Liver (tissue), 8 donors: ENCODE measurements at regions not wholly inside any gene's neighbourhood (a gene's known extent, or its start where the extent isn't known, plus 50 kb on each side); places are given as distances from the start of the nearest gene placed in this dataset.

Experiments used
- DNase-seq: peaks from one replicate; pipeline ENCODE4 v3.0.0-alpha.2; 2017; ENCODE audit warnings: low spot score
- H3K27ac ChIP-seq, 2 donors: one replicate each; pipeline ENCODE4 v1.7.0; 2013; ENCODE audit warnings: inconsistent platforms in 2 of 2, low read length in 2 of 2, control low read depth in 1 of 2, low read depth in 1 of 2, mild to moderate bottlenecking in 1 of 2
- H3K27me3 ChIP-seq, 4 donors: one replicate each; pipeline versions ENCODE4 v1.6.1 to v1.7.0; 2013; ENCODE audit warnings: low read length in 3 of 4, inconsistent platforms in 1 of 4, mild to moderate bottlenecking in 1 of 4, moderate library complexity in 1 of 4; ENCODE audit not compliant: control insufficient read depth in 4 of 4, insufficient read depth in 4 of 4
- H3K36me3 ChIP-seq, 4 donors: one replicate each; pipeline versions ENCODE4 v1.6.1 to v1.7.0; 2013; ENCODE audit warnings: low read length in 3 of 4, mild to moderate bottlenecking in 3 of 4, low read depth in 1 of 4, moderate library complexity in 1 of 4; ENCODE audit not compliant: control insufficient read depth in 4 of 4, insufficient read depth in 3 of 4
- H3K4me1 ChIP-seq, 4 donors: one replicate each; pipeline versions ENCODE4 v1.6.1 to v1.7.0; 2013; ENCODE audit warnings: low read length in 3 of 4, mild to moderate bottlenecking in 3 of 4, moderate library complexity in 1 of 4; ENCODE audit not compliant: control insufficient read depth in 4 of 4, insufficient read depth in 4 of 4
- H3K4me3 ChIP-seq, 3 donors: one replicate each; pipeline versions ENCODE4 v1.6.1 to v1.7.0; 2013; ENCODE audit warnings: low read length in 3 of 3, control low read depth in 1 of 3, low read depth in 1 of 3, mild to moderate bottlenecking in 1 of 3
- H3K9ac ChIP-seq, 2 donors: one replicate each; pipeline ENCODE4 v1.7.0; 2013; ENCODE audit warnings: low read length in 2 of 2, mild to moderate bottlenecking in 2 of 2, moderate library complexity in 2 of 2, control low read depth in 1 of 2, low read depth in 1 of 2
- H3K9me3 ChIP-seq, 4 donors: one replicate each; pipeline versions ENCODE4 v1.6.1 to v1.7.0; 2013; ENCODE audit warnings: low read length in 3 of 4; ENCODE audit not compliant: control insufficient read depth in 4 of 4
- ATF3 ChIP-seq: IDR thresholded peaks from 2 replicates; pipeline ENCODE4 v1.6.1; 2016; ENCODE audit warnings: antibody characterized with exemption
- EGR1 ChIP-seq, 2 donors: IDR thresholded peaks; 2 replicates each; pipeline ENCODE4 v1.6.1; 2016 to 2018; ENCODE audit warnings: antibody characterized with exemption in 2 of 2, low read depth in 2 of 2
- FOXA1 ChIP-seq: IDR thresholded peaks from 2 replicates; pipeline ENCODE4 v1.6.1; 2016; ENCODE audit warnings: antibody characterized with exemption
- GABPA ChIP-seq, 2 donors: IDR thresholded peaks in 1 of 2; conservative IDR thresholded peaks in 1 of 2; 2 replicates each; pipeline ENCODE4 v1.6.1; 2016; ENCODE audit warnings: antibody characterized with exemption in 2 of 2, mild to moderate bottlenecking in 1 of 2, moderate library complexity in 1 of 2
- HNF4A ChIP-seq, 2 donors: conservative IDR thresholded peaks; 2 replicates each; pipeline ENCODE4 v1.6.1; 2016; ENCODE audit warnings: antibody characterized with exemption in 2 of 2, mild to moderate bottlenecking in 2 of 2
- HNF4G ChIP-seq: IDR thresholded peaks from 2 replicates; pipeline ENCODE4 v1.6.1; 2016; ENCODE audit warnings: antibody characterized with exemption
- JUND ChIP-seq, 2 donors: IDR thresholded peaks; 2 replicates each; pipeline ENCODE4 v1.6.1; 2016; ENCODE audit warnings: antibody characterized with exemption in 2 of 2
- NR2F2 ChIP-seq: IDR thresholded peaks from 2 replicates; pipeline ENCODE4 v1.6.1; 2016; ENCODE audit warnings: antibody characterized with exemption
- RXRA ChIP-seq, 2 donors: IDR thresholded peaks; 2 replicates each; pipeline ENCODE4 v1.6.1; 2017 to 2018; ENCODE audit warnings: antibody characterized with exemption in 2 of 2, mild to moderate bottlenecking in 1 of 2
- SP1 ChIP-seq: IDR thresholded peaks from 2 replicates; pipeline ENCODE4 v1.6.1; 2018; ENCODE audit warnings: antibody characterized with exemption, mild to moderate bottlenecking
- TAF1 ChIP-seq: conservative IDR thresholded peaks from 2 replicates; pipeline ENCODE4 v1.6.1; 2016; ENCODE audit warnings: antibody characterized with exemption, mild to moderate bottlenecking
- YY1 ChIP-seq: IDR thresholded peaks from 2 replicates; pipeline ENCODE4 v1.6.1; 2016; ENCODE audit warnings: antibody characterized with exemption, mild to moderate bottlenecking
- ZBTB33 ChIP-seq: IDR thresholded peaks from 2 replicates; pipeline ENCODE4 v1.6.1; 2016; ENCODE audit warnings: antibody characterized with exemption
- WGBS: extraction: QIAGEN DNeasy Blood & Tissue Kit; methylation state at CpG from one replicate; pipeline ENCODE4 v1.1.7; 2013; 5-methylcytosine and 5-hydroxymethylcytosine counted together
- TF ChIP-seq, protein P1 (sequence below): fragments of 150-350 bp; IDR thresholded peaks from 2 replicates; pipeline ENCODE4 v1.5.1; 2017; ENCODE audit warnings: improper control_type of control experiment, low read depth, low read length; ENCODE audit not compliant: missing input control
- donor health status: healthy.
- donor health status: healthy.
- donor health status: healthy.
- donor health status: healthy.
- donor health status: healthy.

GRCh38 chr5:92337772-92338234 lies 954.7 kb upstream of the ARRDC3 start:
- DNase-seq, result no peak
- H3K27me3 ChIP-seq, result no peaks in the 10 kb centered on the region
- no peaks in the 10 kb centered on the region for H3K36me3 ChIP-seq
- H3K4me1 ChIP-seq, result no peaks in the 10 kb centered on the region
- WGBS, result 68% methylated on average over 2 of the region's 2 CpGs
- H3K4me3 ChIP-seq, result no peak overlapping the region
- no peak overlapping the region for H3K27ac ChIP-seq
- H3K9ac ChIP-seq, result no peak overlapping the region
- H3K9me3 ChIP-seq, result no peaks in the 10 kb centered on the region
- TF ChIP-seq TAF1 (no peak), SP1 (no peak), HNF4A (conservative IDR thresholded peaks at IDR 0.05) (no peak), EGR1 (IDR thresholded peaks at IDR 0.05; ENCODE audit: low read depth in 2 of 2) (no peak), HNF4G (no peak)

- no peaks in the 10 kb centered on the region for H3K9me3 ChIP-seq
- H3K4me3 ChIP-seq, result no peak overlapping the region
- DNase-seq, result no peak
- no peak overlapping the region for H3K27ac ChIP-seq
- TF ChIP-seq ATF3 (no peak), NR2F2 (no peak), JUND (IDR thresholded peaks at IDR 0.05) (no peak), FOXA1 (no peak), YY1 (no peak), HNF4A (conservative IDR thresholded peaks at IDR 0.05) (no peak), RXRA (IDR thresholded peaks at IDR 0.05) (no peak), EGR1 (IDR thresholded peaks at IDR 0.05; ENCODE audit: low read depth in 2 of 2) (no peak), GABPA (IDR thresholded peaks at IDR 0.05 in 1 of 2, conservative IDR thresholded peaks at IDR 0.05 in 1 of 2) (no peak), ZBTB33 (no peak), HNF4G (no peak)
- TF ChIP-seq, protein P1, sequence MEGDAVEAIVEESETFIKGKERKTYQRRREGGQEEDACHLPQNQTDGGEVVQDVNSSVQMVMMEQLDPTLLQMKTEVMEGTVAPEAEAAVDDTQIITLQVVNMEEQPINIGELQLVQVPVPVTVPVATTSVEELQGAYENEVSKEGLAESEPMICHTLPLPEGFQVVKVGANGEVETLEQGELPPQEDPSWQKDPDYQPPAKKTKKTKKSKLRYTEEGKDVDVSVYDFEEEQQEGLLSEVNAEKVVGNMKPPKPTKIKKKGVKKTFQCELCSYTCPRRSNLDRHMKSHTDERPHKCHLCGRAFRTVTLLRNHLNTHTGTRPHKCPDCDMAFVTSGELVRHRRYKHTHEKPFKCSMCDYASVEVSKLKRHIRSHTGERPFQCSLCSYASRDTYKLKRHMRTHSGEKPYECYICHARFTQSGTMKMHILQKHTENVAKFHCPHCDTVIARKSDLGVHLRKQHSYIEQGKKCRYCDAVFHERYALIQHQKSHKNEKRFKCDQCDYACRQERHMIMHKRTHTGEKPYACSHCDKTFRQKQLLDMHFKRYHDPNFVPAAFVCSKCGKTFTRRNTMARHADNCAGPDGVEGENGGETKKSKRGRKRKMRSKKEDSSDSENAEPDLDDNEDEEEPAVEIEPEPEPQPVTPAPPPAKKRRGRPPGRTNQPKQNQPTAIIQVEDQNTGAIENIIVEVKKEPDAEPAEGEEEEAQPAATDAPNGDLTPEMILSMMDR, result no peak
- H3K27me3 ChIP-seq, result no peaks in the 10 kb centered on the region
- H3K4me1 ChIP-seq, result no peaks in the 10 kb centered on the region
- WGBS, result 67% methylated on average over 2 of the region's 2 CpGs
- H3K36me3 ChIP-seq, result no peaks in the 10 kb centered on the region
- no peak overlapping the region for H3K9ac ChIP-seq
Measured at GRCh38 chr5:92332039-92332438, 948.9 kb upstream of the ARRDC3 start.

GRCh38 chr5:92330365-92330764 lies 947.2 kb upstream of the ARRDC3 start:
- no peak for TF ChIP-seq GABPA (IDR thresholded peaks at IDR 0.05 in 1 of 2, conservative IDR thresholded peaks at IDR 0.05 in 1 of 2)
- Histone ChIP-seq H3K36me3 (no peaks in the 10 kb centered on the region), H3K9ac (no peak overlapping the region), H3K27ac (no peak overlapping the region), H3K4me3 (no peak overlapping the region), H3K4me1 (no peaks in the 10 kb centered on the region), H3K27me3 (no peaks in the 10 kb centered on the region), H3K9me3 (no peaks in the 10 kb centered on the region)
- DNase-seq, result no peak
